ENCODE measurements at regions not wholly inside any gene's neighbourhood (a gene's known extent, or its start where the extent isn't known, plus 50 kb on each side); places are given as distances from the start of the nearest gene placed in this dataset.

DNA sequence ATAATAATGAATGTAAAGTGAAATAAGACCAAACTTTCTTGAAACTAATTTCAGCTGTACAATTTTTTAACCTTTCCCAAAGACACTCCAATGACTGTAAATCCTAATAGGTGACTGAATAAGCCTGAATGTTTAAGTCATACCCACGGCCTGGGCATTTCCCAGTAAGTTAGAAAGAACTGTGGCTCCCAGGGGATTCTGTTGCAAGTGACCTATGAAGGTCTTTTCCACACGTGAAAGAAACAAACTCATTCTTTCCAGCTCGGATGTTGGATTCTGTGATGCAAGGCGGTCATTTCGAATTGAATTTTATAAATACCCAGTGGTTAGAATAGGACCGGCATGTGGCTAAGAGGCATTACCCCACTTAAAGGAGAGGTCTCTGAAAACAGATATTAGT, 1134.4 kb downstream of the GALC start:
- Histone ChIP-seq H4K20me1 (ENCODE audit: insufficient read depth, low read length) (no peaks in the 10 kb centered on the region), H3K27ac (ENCODE audit: low read depth, low read length) (no peak overlapping the region), H3K79me2 (ENCODE audit: insufficient read depth, low read length) (no peaks in the 10 kb centered on the region), H3K36me3 (ENCODE audit: insufficient read depth, low read length) (no peaks in the 10 kb centered on the region), H3K4me3 (ENCODE audit: insufficient read depth, low read length) (no peak overlapping the region), H3K4me1 (ENCODE audit: insufficient read depth, low read length) (no peaks in the 10 kb centered on the region), H2AFZ (ENCODE audit: low read length) (no peak overlapping the region), H3K4me2 (ENCODE audit: insufficient read depth, low read length) (no peak overlapping the region), H3K9me3 (ENCODE audit: low read depth, low read length) (no peaks in the 10 kb centered on the region), H3K27me3 (ENCODE audit: insufficient read depth, low read length) (no peaks in the 10 kb centered on the region)
- TF ChIP-seq, protein P1, sequence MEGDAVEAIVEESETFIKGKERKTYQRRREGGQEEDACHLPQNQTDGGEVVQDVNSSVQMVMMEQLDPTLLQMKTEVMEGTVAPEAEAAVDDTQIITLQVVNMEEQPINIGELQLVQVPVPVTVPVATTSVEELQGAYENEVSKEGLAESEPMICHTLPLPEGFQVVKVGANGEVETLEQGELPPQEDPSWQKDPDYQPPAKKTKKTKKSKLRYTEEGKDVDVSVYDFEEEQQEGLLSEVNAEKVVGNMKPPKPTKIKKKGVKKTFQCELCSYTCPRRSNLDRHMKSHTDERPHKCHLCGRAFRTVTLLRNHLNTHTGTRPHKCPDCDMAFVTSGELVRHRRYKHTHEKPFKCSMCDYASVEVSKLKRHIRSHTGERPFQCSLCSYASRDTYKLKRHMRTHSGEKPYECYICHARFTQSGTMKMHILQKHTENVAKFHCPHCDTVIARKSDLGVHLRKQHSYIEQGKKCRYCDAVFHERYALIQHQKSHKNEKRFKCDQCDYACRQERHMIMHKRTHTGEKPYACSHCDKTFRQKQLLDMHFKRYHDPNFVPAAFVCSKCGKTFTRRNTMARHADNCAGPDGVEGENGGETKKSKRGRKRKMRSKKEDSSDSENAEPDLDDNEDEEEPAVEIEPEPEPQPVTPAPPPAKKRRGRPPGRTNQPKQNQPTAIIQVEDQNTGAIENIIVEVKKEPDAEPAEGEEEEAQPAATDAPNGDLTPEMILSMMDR (IDR thresholded peaks at IDR 0.05; ENCODE audit: extremely low read depth, low read depth, low read length) = no peak
- DNase-seq (ENCODE audit: insufficient read length, low spot score, missing footprints) = no peak

DNA sequence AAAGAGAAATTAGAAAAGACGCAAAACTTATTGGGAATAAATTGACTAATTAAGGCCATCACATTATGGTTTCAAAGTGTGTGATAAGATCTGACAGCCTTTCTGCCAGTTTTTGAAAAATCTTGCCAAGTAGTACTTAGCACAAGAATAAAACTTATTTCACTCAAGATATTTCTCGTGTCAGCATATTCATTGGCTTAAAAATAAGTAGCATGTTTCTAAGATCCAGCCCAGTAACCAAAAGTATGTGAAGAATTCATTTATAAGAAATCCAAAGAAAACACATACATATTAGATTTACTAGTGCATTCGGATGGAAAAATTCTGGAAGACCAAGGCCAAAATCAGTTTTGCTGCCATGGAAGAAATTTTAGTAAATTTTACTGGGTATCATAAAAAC, 1135.0 kb downstream of the GALC start:
- TF ChIP-seq, protein P1 (IDR thresholded peaks at IDR 0.05; ENCODE audit: extremely low read depth, low read depth, low read length) = no peak
- DNase-seq (ENCODE audit: insufficient read length, low spot score, missing footprints) = peak; percentile 73
- no peak overlapping the region for H3K4me3 ChIP-seq (ENCODE audit: insufficient read depth, low read length)
- H3K36me3 ChIP-seq (ENCODE audit: insufficient read depth, low read length) = no peaks in the 10 kb centered on the region
- H3K79me2 ChIP-seq (ENCODE audit: insufficient read depth, low read length) = no peaks in the 10 kb centered on the region
- H3K9me3 ChIP-seq (ENCODE audit: low read depth, low read length) = no peaks in the 10 kb centered on the region
- no peak overlapping the region for H3K4me2 ChIP-seq (ENCODE audit: insufficient read depth, low read length)
- H4K20me1 ChIP-seq (ENCODE audit: insufficient read depth, low read length) = no peaks in the 10 kb centered on the region
- H2AFZ ChIP-seq (ENCODE audit: low read length) = no peak overlapping the region
- H3K4me1 ChIP-seq (ENCODE audit: insufficient read depth, low read length) = no peaks in the 10 kb centered on the region
- H3K27ac ChIP-seq (ENCODE audit: low read depth, low read length) = no peak overlapping the region
- no peaks in the 10 kb centered on the region for H3K27me3 ChIP-seq (ENCODE audit: insufficient read depth, low read length)

- H3K79me2 ChIP-seq (ENCODE audit: insufficient read depth, low read length) = no peaks in the 10 kb centered on the region
- H3K27ac ChIP-seq (ENCODE audit: low read depth, low read length) = no peak overlapping the region
- no peak overlapping the region for H2AFZ ChIP-seq (ENCODE audit: low read length)
- H3K27me3 ChIP-seq (ENCODE audit: insufficient read depth, low read length) = no peaks in the 10 kb centered on the region
- H3K36me3 ChIP-seq (ENCODE audit: insufficient read depth, low read length) = no peaks in the 10 kb centered on the region
- no peak overlapping the region for H3K4me3 ChIP-seq (ENCODE audit: insufficient read depth, low read length)
- H3K4me2 ChIP-seq (ENCODE audit: insufficient read depth, low read length) = no peak overlapping the region
- no peak for DNase-seq (ENCODE audit: insufficient read length, low spot score, missing footprints)
- H3K4me1 ChIP-seq (ENCODE audit: insufficient read depth, low read length) = no peaks in the 10 kb centered on the region
- TF ChIP-seq, protein P1 (IDR thresholded peaks at IDR 0.05; ENCODE audit: extremely low read depth, low read depth, low read length) = no peak
- no peaks in the 10 kb centered on the region for H4K20me1 ChIP-seq (ENCODE audit: insufficient read depth, low read length)
- H3K9me3 ChIP-seq (ENCODE audit: low read depth, low read length) = no peaks in the 10 kb centered on the region
These were observed 1140.5 kb downstream of the GALC start for GRCh38 chr14:86852530-86852929.

DNA sequence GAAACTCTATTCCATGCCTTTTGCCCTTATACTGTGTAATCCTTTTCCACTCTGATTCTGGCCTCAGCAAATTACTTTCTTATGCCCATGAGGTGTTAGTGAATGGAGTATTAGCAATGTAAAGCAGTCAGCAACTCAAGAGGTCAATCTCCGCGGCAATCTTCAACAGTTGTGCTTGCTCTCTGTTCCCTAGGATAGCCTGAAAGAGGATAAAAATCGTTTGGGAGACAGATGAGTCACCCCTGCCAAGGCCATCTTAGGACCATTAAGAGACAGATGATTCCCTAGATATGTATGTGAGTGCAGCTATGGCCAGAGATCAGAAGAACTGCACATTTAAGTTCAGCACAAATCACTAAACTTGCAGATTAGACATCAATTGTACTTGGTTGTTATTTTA, 1145.8 kb downstream of the GALC start:
- no peaks in the 10 kb centered on the region for H3K27me3 ChIP-seq (ENCODE audit: insufficient read depth, low read length)
- no peak overlapping the region for H3K4me2 ChIP-seq (ENCODE audit: insufficient read depth, low read length)
- no peak overlapping the region for H2AFZ ChIP-seq (ENCODE audit: low read length)
- TF ChIP-seq, protein P1 (IDR thresholded peaks at IDR 0.05; ENCODE audit: extremely low read depth, low read depth, low read length) = no peak
- no peaks in the 10 kb centered on the region for H3K36me3 ChIP-seq (ENCODE audit: insufficient read depth, low read length)
- no peak overlapping the region for H3K27ac ChIP-seq (ENCODE audit: low read depth, low read length)
- no peaks in the 10 kb centered on the region for H3K79me2 ChIP-seq (ENCODE audit: insufficient read depth, low read length)
- no peaks in the 10 kb centered on the region for H3K4me1 ChIP-seq (ENCODE audit: insufficient read depth, low read length)
- no peak overlapping the region for H3K4me3 ChIP-seq (ENCODE audit: insufficient read depth, low read length)
- no peak for DNase-seq (ENCODE audit: insufficient read length, low spot score, missing footprints)
- H4K20me1 ChIP-seq (ENCODE audit: insufficient read depth, low read length) = no peaks in the 10 kb centered on the region
- peaks cover 2% of the 10 kb centered on the region for H3K9me3 ChIP-seq (ENCODE audit: low read depth, low read length)
